Left ventricle myocardium inferior (tissue), 1 donor: ENCODE measurements at regions not wholly inside any gene's neighbourhood (a gene's known extent, or its start where the extent isn't known, plus 50 kb on each side); places are given as distances from the start of the nearest gene placed in this dataset.

Experiments used
- DNase-seq: peaks from one replicate; pipeline ENCODE4 v3.0.0-alpha.2; 2020
- H3K27ac ChIP-seq: fragments of 200-600 bp; replicated peaks from 2 replicates; pipeline ENCODE4 v1.8.0; 2021
- H3K27me3 ChIP-seq: fragments of 200-600 bp; 2 replicates; pipeline ENCODE4 v1.8.0; 2021; ENCODE audit warnings: low read depth
- H3K36me3 ChIP-seq: fragments of 200-600 bp; 2 replicates; pipeline ENCODE4 v1.8.0; 2021
- H3K4me1 ChIP-seq: fragments of 200-600 bp; 2 replicates; pipeline ENCODE4 v1.8.0; 2021
- H3K4me3 ChIP-seq: fragments of 200-600 bp; 2 replicates; pipeline ENCODE4 v1.8.0; 2021; ENCODE audit warnings: mild to moderate bottlenecking, moderate library complexity
- H3K9me3 ChIP-seq: fragments of 200-600 bp; replicated peaks from 2 replicates; pipeline ENCODE4 v1.8.0; 2021
- intact Hi-C: fragments of 100-400 bp; cut with micrococcal nuclease; formaldehyde crosslinking; loops from one replicate; pipeline ENCODE4 v1.11.0; 2022
- TF ChIP-seq, protein P1 (sequence below): fragments of 200-600 bp; IDR thresholded peaks from 2 replicates; pipeline ENCODE4 v1.8.0; 2021; ENCODE audit warnings: antibody characterized with exemption, mild to moderate bottlenecking, borderline replicate concordance
- donor health status: DM: no; HTN: yes; CAD: no; lungs with severe emphysema.

DNA sequence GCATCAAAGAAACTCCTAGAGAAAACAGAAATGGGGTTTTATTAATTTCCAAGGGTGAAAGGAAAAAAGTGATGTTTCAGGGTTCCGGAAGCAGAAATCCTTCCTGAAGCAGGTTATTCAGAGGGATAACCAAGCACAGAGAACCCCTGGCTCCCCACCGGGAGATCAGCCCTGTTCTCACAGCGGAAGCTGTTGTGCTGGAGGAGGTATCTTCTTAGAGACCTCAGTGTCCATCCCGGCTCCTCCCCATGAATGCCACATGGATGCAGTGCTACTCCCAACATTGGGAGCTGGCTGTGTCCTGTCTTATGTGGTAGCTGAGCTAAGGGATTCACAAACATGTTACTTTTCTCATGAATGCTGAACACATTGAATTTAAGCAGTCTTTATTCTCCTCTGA lies 80.9 kb upstream of the IRX2 start:
- peaks cover 2% of the 10 kb centered on the region for H3K9me3 ChIP-seq
- no peaks in the 10 kb centered on the region for H3K4me1 ChIP-seq
- TF ChIP-seq, protein P1, sequence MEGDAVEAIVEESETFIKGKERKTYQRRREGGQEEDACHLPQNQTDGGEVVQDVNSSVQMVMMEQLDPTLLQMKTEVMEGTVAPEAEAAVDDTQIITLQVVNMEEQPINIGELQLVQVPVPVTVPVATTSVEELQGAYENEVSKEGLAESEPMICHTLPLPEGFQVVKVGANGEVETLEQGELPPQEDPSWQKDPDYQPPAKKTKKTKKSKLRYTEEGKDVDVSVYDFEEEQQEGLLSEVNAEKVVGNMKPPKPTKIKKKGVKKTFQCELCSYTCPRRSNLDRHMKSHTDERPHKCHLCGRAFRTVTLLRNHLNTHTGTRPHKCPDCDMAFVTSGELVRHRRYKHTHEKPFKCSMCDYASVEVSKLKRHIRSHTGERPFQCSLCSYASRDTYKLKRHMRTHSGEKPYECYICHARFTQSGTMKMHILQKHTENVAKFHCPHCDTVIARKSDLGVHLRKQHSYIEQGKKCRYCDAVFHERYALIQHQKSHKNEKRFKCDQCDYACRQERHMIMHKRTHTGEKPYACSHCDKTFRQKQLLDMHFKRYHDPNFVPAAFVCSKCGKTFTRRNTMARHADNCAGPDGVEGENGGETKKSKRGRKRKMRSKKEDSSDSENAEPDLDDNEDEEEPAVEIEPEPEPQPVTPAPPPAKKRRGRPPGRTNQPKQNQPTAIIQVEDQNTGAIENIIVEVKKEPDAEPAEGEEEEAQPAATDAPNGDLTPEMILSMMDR, result no peak
- H3K4me3 ChIP-seq, result no peak overlapping the region
- no peaks in the 10 kb centered on the region for H3K36me3 ChIP-seq
- H3K27ac ChIP-seq, result no peak overlapping the region
- intact Hi-C loops, result no loop called here
- DNase-seq, result no peak
- H3K27me3 ChIP-seq, result peaks cover 72% of the 10 kb centered on the region

DNA sequence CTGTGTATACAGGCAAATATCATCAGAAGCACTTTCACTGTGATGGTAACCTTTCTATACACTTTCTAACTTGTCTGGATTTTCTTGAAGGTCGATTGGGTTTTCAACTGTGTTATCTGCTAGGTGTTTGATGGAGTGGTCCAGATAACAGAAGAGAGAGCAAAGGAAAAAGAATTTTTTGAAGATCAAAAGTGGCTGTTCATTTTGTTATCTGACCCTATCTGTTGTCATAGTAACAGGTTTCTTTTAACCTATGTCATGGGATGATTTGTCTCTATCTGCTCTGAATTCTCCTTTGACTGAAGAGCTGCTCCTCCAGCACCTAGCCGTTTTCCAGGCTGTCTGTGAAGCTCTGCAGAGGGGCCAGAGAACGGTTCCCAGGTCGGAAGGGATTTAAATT lies 77.8 kb upstream of the IRX2 start:
- Histone ChIP-seq H3K36me3 (no peaks in the 10 kb centered on the region), H3K9me3 (peaks cover 25% of the 10 kb centered on the region), H3K27ac (no peak overlapping the region), H3K4me3 (no peak overlapping the region), H3K4me1 (no peaks in the 10 kb centered on the region), H3K27me3 (peaks cover 74% of the 10 kb centered on the region)
- no peak for DNase-seq
- TF ChIP-seq, protein P1, result no peak
- intact Hi-C loops, result no loop called here

DNA sequence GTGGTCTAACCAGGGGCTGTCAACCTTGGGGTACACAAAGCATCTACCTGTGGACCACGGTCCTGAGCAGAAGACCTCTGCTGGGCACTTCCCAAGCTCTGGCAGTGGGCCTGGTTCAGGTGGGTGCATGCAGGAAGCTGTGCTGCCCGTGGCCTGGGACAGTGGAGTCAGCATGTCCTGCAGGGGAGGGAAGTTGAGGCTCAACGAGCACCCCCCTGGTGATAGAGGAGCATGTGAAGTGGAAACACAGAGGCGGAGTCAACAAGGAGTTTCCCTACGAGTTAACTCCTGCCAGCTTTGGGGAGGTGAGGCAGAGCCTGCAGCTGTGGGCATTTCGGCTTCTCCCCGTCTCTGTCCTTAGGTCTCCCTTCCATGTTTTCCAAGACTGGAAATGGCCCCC lies 67.5 kb upstream of the IRX2 start:
- TF ChIP-seq, protein P1, result no peak
- no peaks in the 10 kb centered on the region for H3K36me3 ChIP-seq
- intact Hi-C loops, result no loop called here

DNA sequence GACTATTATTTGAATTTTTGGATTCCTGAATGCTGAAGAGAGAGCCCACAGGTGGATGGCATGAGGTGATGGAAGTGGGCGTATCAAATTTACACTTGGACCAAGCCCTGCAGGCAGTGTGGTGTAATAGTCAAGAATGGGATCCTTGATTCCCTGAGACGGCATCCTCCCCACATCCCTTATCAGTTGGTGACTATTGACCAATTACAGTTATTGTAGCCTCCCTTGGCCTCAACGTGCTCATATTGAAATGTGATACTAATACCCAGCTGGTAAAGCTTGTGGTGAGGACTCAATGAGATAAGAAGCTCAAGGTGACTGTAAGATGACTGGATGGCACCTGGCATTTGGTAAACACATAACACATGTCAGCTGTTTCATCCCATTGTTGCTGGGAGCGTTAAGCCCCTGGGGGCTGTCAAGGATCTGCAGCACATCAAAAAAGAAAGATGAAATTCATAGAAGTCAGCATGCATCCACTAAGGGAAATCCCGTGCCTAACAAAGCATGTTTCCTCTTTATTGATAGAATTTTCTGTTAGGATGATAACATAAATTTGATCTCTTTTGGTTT lies 65.6 kb upstream of the IRX2 start:
- intact Hi-C loops, result no loop called here
- Histone ChIP-seq H3K27ac (no peak overlapping the region), H3K36me3 (no peaks in the 10 kb centered on the region), H3K27me3 (peaks cover 63% of the 10 kb centered on the region), H3K9me3 (no peaks in the 10 kb centered on the region), H3K4me1 (no peaks in the 10 kb centered on the region), H3K4me3 (no peak overlapping the region)
- TF ChIP-seq, protein P1, result no peak
- no peak for DNase-seq

More for the DNA sequence above, 67.5 kb upstream of the IRX2 start:
- no peaks in the 10 kb centered on the region for H3K4me1 ChIP-seq
- no peak overlapping the region for H3K4me3 ChIP-seq
- no peak overlapping the region for H3K27ac ChIP-seq
- peaks cover 65% of the 10 kb centered on the region for H3K27me3 ChIP-seq
- no peaks in the 10 kb centered on the region for H3K9me3 ChIP-seq
- DNase-seq, result no peak

DNA sequence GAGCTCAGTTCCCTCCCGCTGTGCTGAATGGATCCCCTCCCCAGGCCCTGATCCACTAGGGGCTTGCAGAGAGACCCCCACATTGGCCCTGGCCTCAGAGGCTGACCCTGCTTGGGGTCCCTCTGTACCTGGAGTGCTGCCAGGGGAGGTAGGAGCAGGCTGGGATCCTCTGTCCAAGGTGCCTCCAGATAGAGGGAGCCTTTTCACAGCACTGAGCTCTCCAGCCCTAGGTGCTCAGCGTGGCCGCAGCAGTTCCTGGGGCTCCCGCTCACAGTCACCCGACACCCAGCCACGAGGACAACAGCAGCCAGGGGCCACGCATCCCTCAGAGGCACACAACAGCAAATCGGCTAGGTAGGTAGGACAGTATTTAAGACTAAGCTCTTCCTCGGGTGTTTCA lies 62.2 kb upstream of the IRX2 start:
- no peak for DNase-seq
- TF ChIP-seq, protein P1, result no peak

More for the DNA sequence above, 62.2 kb upstream of the IRX2 start:
- H3K36me3 ChIP-seq, result no peaks in the 10 kb centered on the region
- H3K4me1 ChIP-seq, result no peaks in the 10 kb centered on the region
- H3K4me3 ChIP-seq, result no peak overlapping the region
- no peak overlapping the region for H3K27ac ChIP-seq
- no peaks in the 10 kb centered on the region for H3K9me3 ChIP-seq
- H3K27me3 ChIP-seq, result peaks cover 62% of the 10 kb centered on the region
- intact Hi-C loops, result no loop called here
